Stimulated activated CD4-positive, alpha-beta T cell treated with anti-CD3 and anti-CD28 coated beads, TNF-alpha, amount 100 ng/mL, for 4 hours (primary cell): ENCODE measurements at regions not wholly inside any gene's neighbourhood (a gene's known extent, or its start where the extent isn't known, plus 50 kb on each side); places are given as distances from the start of the nearest gene placed in this dataset.

Experiments
- DNase-seq, 3 experiments: peaks; one replicate each; pipeline ENCODE4 v3.0.0-alpha.2; 2020; ENCODE audit warnings: low read depth in 3 of 3

DNA sequence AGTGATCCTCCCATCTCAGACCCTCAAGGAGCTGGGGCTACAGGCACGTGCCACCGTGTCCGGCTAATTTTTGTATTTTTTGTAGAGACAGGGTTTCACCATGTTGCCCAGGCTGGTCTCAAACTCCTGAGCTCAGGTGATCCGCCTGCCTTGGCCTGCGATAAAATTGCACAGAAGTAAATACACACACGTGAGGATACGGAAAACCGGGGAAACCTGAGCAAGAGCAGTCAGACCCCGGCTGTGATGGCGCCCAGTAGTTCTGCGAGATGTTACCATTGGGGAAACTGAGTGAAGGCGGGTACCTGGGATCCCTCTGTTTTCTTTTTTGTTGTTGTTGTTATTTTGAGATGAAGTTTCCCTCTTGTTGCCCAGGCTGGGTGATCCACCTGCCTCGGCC, 114.9 kb downstream of the C9orf50 start:
- DNase-seq, result no peak

DNA sequence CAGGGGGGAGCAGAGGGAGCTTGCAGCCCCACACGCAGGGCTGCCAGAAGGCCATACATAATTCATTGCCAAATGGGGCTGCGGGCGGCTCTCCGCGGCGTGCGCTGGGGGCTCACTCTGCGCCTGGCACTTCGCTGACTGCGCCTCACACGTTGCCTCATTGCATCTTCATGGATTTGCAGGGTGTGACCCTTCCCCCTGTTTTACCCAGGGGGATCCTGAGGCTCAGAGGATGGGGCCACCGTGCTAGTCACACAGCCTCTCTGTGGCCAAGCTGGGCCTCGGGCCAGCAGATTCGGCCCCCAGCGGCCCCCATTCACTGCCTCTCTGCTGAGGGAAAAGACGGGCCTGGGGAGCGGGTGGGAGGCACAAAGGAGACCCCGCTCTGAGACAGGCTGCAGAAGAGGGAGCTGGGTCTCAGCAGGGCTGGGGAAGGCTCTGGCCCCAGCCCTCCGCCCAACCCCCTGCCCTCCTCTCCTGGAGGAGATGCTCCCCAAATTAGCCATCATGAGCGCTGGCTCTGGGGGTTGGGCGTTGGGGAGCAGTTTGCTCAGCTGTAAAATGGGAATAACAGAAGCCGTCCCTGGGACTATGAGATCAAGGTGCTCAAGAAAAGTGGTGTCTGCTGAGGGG, 115.5 kb downstream of the C9orf50 start:
- DNase-seq, result no peak

GRCh38 chr9:129504404-129504803, 116.5 kb downstream of the C9orf50 start:
- DNase-seq, result no peak

GRCh38 chr9:129501771-129502319, 119.1 kb downstream of the C9orf50 start:
- DNase-seq, result no peak

DNA sequence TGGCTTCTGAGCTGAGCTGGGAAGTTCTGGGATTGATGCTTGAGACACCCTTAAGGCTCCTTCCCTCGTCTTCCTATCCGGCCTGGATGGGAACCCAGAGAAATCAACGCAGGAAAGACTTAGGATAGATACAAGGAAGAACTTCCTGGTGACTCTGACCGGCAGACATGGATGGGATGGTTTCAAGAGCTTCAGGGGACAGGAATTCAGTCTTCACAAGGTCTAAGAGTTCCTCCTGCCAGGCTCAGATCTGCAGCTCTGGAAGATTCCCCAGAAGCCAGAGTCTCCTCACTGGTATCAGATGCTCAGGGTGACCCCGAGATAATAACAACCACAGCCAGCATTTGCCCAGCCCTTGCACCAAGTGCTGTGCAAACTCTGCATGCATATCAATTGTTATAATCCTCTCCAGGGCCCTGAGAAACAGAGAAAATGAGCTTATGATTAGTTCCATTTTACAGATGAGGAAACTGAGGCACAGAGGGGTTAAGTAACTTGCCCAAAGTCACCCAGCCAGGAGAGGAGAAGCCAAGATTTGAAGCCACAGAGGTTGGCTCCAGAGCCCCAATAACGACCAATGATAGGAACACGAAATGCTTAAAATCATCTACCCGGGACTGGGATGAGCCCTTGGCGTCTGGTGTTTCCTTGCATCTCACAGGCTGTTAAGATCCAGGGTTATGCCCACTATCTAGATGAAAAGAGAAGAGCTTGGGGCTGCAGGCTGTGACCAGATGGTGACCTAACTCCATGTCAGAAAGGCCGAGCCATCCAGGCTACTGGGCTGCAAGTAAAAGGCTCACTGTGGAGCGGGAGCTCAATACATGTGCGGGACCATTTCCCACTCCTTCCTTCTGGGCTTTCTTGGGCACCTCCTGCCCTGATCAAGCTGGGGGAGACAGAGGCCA, 119.8 kb downstream of the C9orf50 start:
- no peak for DNase-seq

GRCh38 chr9:129500161-129500862, 120.6 kb downstream of the C9orf50 start:
- no peak for DNase-seq

GRCh38 chr9:129498451-129499384, 122.2 kb downstream of the C9orf50 start:
- no peak for DNase-seq

DNA sequence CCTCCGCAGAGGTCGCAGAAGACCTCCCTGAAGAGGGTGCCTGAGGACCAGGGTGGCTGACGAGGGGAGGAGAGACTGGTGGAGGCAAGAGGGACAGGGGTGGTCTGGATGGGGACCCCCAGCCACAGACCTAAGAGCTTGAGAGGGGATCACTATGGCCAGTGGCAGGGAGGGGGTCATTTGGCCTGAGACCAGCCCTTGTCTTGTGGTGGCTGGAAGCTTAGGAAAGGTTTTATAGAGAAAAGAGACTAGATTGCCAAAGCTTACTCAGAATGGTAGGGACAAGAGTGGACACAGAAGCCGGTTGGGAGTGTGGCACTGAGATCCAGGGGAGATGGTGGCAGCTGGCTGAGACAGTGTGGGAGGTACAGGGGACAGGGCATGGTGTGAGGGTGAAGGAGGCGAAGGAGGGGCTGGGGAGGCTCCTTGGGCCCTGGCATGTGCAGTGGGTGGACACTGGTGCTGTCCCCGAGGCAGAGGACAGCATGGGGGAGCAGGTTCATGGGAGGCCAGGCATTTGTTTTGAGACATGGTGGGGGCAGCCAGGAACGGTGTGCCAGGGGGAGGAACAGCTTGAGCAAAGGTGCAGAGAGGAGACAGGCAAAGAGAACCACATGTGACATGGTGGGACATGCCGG, 123.0 kb downstream of the C9orf50 start:
- no peak for DNase-seq

DNA sequence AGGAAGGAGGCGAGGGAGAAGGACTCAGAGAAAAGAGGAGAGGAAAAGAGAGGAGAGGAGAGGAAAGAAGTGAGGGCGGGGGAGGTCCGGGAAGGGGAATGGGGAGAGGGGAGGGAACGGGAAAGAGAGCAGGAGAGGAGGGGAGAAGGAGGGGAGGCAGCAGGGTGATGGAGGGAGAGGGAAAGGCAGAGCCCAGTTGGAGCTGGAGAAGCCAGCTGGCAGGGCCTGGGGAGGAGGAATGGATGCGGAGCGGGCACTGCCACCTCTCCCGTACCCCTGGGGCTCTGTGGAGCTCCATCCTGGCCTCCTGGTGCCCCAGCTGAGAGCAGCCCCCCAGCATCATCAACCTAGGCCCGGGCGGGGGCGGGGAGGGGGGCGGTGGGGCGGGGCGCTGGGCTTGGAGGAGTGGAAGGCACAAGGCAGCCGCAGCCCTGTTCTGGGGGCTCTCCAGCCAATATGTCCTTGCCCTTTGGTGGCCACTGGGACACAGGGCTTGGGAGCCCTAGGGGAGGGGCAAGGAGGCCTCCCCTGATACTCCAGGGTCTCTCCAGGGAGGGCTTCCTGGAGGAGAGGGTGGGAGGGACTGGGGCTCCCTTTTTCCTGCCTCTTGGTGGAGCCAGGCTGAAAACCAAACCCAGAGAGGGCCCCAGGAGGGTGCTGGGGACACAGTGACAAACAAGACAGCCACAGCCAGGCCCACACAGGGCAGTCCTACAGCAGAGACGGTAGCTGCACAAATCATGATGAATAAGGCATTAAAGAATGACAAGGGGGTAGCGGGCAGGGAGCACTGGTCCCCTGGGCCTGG, 123.7 kb downstream of the C9orf50 start:
- no peak for DNase-seq

DNA sequence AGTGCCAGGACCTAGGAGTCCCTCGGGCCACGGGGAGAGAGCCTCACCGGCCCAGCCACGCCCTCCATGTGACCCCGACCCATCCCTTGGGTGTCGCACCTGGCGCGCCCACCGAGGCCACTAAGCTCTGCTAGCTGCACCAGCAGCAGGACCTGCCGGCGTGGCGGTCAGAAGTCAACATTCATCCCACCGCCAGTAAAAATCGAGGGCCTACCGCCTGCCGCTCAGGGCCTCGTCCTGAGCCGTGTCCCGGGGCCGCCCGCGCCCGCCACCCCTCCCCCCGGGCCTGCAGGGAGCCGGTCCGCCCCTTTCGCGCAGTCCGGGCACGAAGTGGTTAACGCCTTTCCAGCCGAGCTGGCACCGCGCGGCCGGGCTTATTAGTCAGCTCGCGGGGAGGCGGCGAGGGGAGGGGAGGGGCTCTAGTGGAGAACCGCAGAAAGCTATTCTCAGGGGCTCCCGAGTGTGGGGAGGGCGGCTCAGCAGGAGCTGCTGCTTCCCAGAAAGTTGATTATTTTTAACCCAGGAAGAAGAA, 124.4 kb downstream of the C9orf50 start:
- peak; percentile 77 to 80 (median 79) for DNase-seq

DNA sequence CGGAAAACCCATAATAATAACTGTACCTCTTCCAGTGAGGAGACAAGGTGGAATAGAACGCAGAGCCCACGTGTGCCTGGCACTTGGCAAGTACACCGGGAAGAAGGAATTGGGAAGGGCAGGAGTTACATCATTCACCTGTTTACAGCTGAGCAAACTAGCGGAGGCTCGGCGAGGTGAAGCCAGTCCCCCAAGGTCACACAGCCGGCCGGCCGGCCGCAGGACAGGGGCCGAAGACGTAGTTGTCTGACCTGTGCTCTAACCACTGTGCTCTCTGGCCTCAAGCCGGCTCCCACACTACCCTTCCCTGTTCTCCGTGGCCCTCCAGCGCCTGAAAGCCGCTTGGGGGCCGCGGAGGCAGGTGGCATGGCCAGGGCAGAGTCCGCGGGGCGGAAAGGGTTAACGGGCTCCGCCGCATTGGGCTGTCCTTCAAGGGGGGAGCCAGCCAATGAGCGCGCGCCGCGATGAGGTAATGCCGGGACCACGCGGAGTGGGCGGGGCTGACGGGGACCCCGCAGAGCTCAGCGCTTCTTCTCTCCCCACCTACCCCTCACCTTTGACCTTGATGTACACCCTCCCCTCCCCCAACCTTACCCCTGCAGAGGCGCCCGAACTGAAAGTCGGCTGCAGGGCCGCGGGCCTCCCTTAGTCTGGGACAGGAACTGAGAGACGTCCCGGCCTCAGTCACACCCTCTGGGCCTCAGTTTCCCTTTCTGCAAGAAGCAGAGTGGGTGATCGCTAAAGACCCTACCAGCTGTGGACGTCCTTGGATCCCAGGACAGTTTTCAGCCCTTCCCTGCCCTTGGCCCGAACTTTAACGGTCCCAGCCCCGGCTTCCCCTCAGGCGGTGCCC, 125.1 kb downstream of the C9orf50 start:
- DNase-seq, result peak; percentile 76 to 83 (median 77)

DNA sequence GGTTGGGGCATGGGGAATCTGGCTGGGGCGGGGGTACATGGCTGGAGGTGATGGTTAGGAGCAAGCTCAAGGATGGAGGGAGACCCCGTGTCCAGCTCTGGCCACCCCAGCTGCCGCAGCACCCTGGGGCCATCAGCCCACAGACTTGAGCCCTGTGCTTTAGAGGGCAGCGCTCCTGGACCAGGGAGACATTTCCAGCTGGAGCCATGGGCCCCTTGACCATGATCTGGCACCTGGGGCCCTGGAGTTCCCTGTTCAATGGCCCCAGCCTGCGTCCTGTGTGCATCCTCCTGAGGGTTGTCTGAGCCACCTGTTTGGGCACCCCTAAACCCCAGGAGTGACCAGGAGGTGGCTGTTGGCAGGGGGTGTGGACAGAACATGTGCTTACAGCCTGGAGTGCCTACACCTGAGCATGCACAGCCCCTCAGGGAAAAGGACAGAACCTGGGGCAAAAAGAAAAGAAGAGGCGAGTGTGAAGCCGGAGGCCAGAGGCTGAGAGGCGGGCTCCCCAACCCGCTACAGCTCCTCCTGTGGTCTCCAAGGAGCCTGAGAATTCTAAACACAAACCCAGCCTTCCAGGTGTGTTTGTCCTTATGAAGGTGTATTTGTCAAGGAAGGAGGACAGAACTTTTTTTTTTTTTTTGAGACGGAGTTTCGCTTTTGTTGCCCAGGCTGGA, 126.7 kb downstream of the C9orf50 start:
- DNase-seq, result no peak

DNA sequence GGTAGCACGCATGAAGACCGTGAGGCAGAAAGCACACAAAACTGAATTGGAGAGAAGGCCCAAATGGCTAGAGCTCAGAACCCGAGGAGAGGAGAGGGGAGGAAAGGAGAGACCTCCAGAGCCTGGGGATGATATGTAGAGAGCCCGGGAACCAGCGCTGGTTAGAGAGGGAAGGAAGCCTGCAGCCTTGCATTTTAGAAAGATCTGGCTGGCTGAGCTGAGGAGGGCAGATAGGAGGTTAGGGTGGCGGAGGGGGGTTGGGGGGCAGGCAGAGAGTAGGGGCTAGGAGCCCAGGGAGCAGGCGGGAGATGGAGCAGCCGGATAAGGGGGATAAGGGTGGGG, 127.2 kb downstream of the C9orf50 start:
- DNase-seq, result no peak

DNA sequence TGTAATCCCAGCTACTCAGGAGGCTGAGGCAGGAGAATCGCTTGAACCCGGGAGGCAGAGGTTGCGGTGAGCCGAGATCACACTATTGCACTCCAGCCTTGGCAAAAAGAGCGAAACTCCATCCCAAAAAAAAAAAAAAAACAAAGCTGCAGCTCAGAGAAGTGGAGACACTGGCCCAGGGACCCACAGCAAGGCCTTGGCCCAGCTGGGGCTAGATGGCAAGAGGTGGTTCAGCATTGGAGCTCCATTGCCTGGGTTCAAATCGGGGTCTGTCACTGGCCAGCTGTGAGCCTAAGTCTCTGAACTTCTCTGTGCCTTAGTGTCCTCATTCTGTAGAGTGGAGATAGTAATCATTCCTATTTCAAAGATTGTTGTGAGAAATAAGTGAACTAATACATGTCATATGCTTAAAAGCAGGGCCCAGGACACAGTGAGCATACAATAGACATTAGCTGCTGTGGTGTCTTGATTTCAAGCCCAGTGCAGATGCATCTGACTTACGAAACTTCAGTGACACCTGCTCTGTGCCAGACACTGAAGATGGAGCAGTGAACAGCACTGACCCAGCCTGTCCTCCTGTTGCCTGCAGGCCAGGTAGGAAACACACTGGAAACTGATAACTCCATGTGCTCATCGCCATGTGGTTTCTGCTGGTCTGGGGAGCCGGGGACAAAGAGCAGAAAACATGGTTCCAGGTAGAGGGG, 127.7 kb downstream of the C9orf50 start:
- no peak for DNase-seq

- no peak for DNase-seq
Measured at GRCh38 chr9:129491487-129491855, 129.4 kb downstream of the C9orf50 start.

GRCh38 chr9:129490583-129491486, 130.1 kb downstream of the C9orf50 start:
- no peak for DNase-seq
